Caco-2 (cell line): ENCODE measurements at regions not wholly inside any gene's neighbourhood (a gene's known extent, or its start where the extent isn't known, plus 50 kb on each side); places are given as distances from the start of the nearest gene placed in this dataset.
A peak's percentile ranks its signal among the peaks of the same experiment; 100 is the strongest.

Experiments
- BruUV-seq: library from RNA; stranded (reverse); fragments of 400-500 nt; replicated peaks from 2 replicates; lab custom pipeline; 2021; lab: Mats Ljungman, UMichigan
- CTCF ChIA-PET: fragments of 300-600 bp; sonication (Branson Sonifier 250); formaldehyde crosslinking; loops from one replicate; lab custom pipeline; 2022; ENCODE audit warnings: antibody characterized with exemption; lab: Charles Lee
- POLR2A ChIA-PET: fragments of 300-600 bp; sonication (Branson Sonifier 250); formaldehyde crosslinking; loops from one replicate; lab custom pipeline; 2022; ENCODE audit warnings: antibody characterized with exemption; lab: Charles Lee
- DNase-seq, 2 experiments: peaks; one replicate each; pipeline versions ENCODE4 v3.0.0 to v3.0.0-alpha.2; 2020 to 2022
- H3K27me3 ChIP-seq: replicated peaks from 2 replicates; pipeline ENCODE4 v1.6.0; 2011; ENCODE audit warnings: low read length; ENCODE audit not compliant: control insufficient read depth, insufficient read depth
- H3K36me3 ChIP-seq: 2 replicates; pipeline ENCODE4 v1.5.1; 2011; ENCODE audit warnings: low read length; ENCODE audit not compliant: control insufficient read depth, insufficient read depth
- H3K4me1 ChIP-seq: fragments of 250-450 bp; sonication (Bioruptor Pico); 2 replicates; pipeline ENCODE4 v1.5.1; 2020; ENCODE audit warnings: mild to moderate bottlenecking
- H3K4me3 ChIP-seq: 2 replicates; pipeline ENCODE4 v1.5.1; 2011; ENCODE audit warnings: low read depth, mild to moderate bottlenecking, control low read depth, low read length
- H3K9me3 ChIP-seq: fragments of 250-450 bp; sonication (Bioruptor Pico); 2 replicates; pipeline ENCODE4 v1.5.1; 2020; ENCODE audit warnings: mild to moderate bottlenecking, moderate library complexity
- H3K27ac Mint-ChIP-seq: one replicate; pipeline ENCODE4 v1.8.0; 2022; ENCODE audit warnings: mixed read lengths; ENCODE audit not compliant: unreplicated experiment
- H3K27me3 Mint-ChIP-seq: one replicate; pipeline ENCODE4 v1.8.0; 2022; ENCODE audit warnings: mixed read lengths; ENCODE audit not compliant: insufficient read depth, unreplicated experiment
- H3K36me3 Mint-ChIP-seq: one replicate; pipeline ENCODE4 v1.8.0; 2022; ENCODE audit warnings: mild to moderate bottlenecking, mixed read lengths; ENCODE audit not compliant: insufficient read depth, unreplicated experiment
- H3K4me1 Mint-ChIP-seq: one replicate; pipeline ENCODE4 v1.8.0; 2022; ENCODE audit warnings: low read depth, mixed read lengths; ENCODE audit not compliant: unreplicated experiment
- H3K4me3 Mint-ChIP-seq: one replicate; pipeline ENCODE4 v1.8.0; 2022; ENCODE audit warnings: mild to moderate bottlenecking, moderate library complexity, mixed read lengths; ENCODE audit not compliant: unreplicated experiment
- H3K9me3 Mint-ChIP-seq: one replicate; pipeline ENCODE4 v1.8.0; 2022; ENCODE audit warnings: mixed read lengths; ENCODE audit not compliant: unreplicated experiment
- intact Hi-C: fragments of 100-400 bp; cut with micrococcal nuclease; formaldehyde crosslinking; loops from one replicate; pipeline ENCODE4 v1.10.0; 2022; ENCODE audit not compliant: unreplicated experiment
- TF ChIP-seq, protein P1 (sequence below), 2 experiments: fragments of 200-600 bp in 1 of 2; IDR thresholded peaks; 1 replicate in 1 of 2; 2 replicates in 1 of 2; pipeline versions ENCODE4 v1.5.1 to v1.8.0; 2011 to 2022; ENCODE audit warnings: antibody characterized with exemption in 1 of 2, control low read depth in 1 of 2, inconsistent platforms in 1 of 2, low read depth in 1 of 2, low read length in 1 of 2, mild to moderate bottlenecking in 1 of 2, moderate library complexity in 1 of 2; ENCODE audit not compliant: insufficient read depth in 1 of 2, severe bottlenecking in 1 of 2, unreplicated experiment in 1 of 2

DNA sequence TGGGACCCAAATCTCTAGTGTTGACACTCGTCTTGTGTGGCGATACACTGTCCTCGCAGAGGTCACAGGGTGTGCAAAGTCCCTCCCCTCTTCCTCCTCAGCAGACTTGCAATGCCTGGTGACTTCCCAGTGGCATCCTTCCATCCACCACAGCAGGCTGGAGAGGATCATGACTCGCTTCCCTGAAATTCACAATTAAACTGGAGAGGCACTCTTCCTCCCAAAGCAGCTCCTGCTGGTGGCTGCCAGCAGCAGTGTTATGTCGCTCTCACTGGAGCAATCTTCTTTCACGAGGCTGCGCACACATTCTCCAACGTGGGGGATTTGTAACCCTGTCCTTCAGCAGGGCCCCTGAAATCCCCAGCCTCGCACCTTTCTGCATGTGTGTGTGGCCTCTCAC lies 145.2 kb upstream of the TMCC3 start:
- Mint-ChIP-seq H3K4me1 (peaks cover 9% of the 10 kb centered on the region), H3K27ac (no peak overlapping the region), H3K36me3 (no peaks in the 10 kb centered on the region), H3K4me3 (no peak overlapping the region), H3K9me3 (no peaks in the 10 kb centered on the region), H3K27me3 (no peaks in the 10 kb centered on the region)
- Histone ChIP-seq H3K36me3 (no peaks in the 10 kb centered on the region), H3K9me3 (no peaks in the 10 kb centered on the region), H3K4me3 (no peak overlapping the region), H3K4me1 (no peaks in the 10 kb centered on the region), H3K27me3 (no peaks in the 10 kb centered on the region)
- DNase-seq = peak in 1 of 2 experiments; percentile 9
- intact Hi-C loops = no loop called here
- TF ChIP-seq, protein P1, sequence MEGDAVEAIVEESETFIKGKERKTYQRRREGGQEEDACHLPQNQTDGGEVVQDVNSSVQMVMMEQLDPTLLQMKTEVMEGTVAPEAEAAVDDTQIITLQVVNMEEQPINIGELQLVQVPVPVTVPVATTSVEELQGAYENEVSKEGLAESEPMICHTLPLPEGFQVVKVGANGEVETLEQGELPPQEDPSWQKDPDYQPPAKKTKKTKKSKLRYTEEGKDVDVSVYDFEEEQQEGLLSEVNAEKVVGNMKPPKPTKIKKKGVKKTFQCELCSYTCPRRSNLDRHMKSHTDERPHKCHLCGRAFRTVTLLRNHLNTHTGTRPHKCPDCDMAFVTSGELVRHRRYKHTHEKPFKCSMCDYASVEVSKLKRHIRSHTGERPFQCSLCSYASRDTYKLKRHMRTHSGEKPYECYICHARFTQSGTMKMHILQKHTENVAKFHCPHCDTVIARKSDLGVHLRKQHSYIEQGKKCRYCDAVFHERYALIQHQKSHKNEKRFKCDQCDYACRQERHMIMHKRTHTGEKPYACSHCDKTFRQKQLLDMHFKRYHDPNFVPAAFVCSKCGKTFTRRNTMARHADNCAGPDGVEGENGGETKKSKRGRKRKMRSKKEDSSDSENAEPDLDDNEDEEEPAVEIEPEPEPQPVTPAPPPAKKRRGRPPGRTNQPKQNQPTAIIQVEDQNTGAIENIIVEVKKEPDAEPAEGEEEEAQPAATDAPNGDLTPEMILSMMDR (IDR thresholded peaks at IDR 0.05; ENCODE audit: insufficient read depth in 1 of 2, low read depth in 1 of 2, low read length in 1 of 2, severe bottlenecking in 1 of 2, unreplicated experiment in 1 of 2) = no peak
- BruUV-seq = no TSS peak
- ChIA-PET CTCF (interaction anchor here (1.2 kb wide), 1 partner anchor 80 kb away, joined by 3 read pairs; no protein-coding TSS in a partner anchor), POLR2A (no interaction called here)

GRCh38 chr12:94795044-94795443 lies 144.7 kb upstream of the TMCC3 start:
- ChIA-PET POLR2A (no interaction called here), CTCF (interaction anchor here (1.2 kb wide), 1 partner anchor 81 kb away, joined by 3 read pairs; no protein-coding TSS in a partner anchor)
- peaks cover 9% of the 10 kb centered on the region for H3K4me1 Mint-ChIP-seq
- no peak overlapping the region for H3K4me3 Mint-ChIP-seq
- no peaks in the 10 kb centered on the region for H3K36me3 ChIP-seq
- H3K27me3 ChIP-seq = no peaks in the 10 kb centered on the region
- no peaks in the 10 kb centered on the region for H3K27me3 Mint-ChIP-seq
- no peak for DNase-seq
- no peaks in the 10 kb centered on the region for H3K36me3 Mint-ChIP-seq
- no peaks in the 10 kb centered on the region for H3K9me3 ChIP-seq
- BruUV-seq = no TSS peak
- H3K9me3 Mint-ChIP-seq = no peaks in the 10 kb centered on the region
- H3K4me1 ChIP-seq = no peaks in the 10 kb centered on the region
- TF ChIP-seq, protein P1 (IDR thresholded peaks at IDR 0.05; ENCODE audit: insufficient read depth in 1 of 2, low read depth in 1 of 2, low read length in 1 of 2, severe bottlenecking in 1 of 2, unreplicated experiment in 1 of 2) = no peak
- intact Hi-C loops = no loop called here
- no peak overlapping the region for H3K27ac Mint-ChIP-seq
- no peak overlapping the region for H3K4me3 ChIP-seq

GRCh38 chr12:94793191-94793595 lies 142.8 kb upstream of the TMCC3 start:
- DNase-seq = no peak
- CTCF ChIA-PET = no interaction called here
- no TSS peak for BruUV-seq
- no peak overlapping the region for H3K4me3 Mint-ChIP-seq
- Histone ChIP-seq H3K36me3 (no peaks in the 10 kb centered on the region), H3K27me3 (no peaks in the 10 kb centered on the region), H3K9me3 (no peaks in the 10 kb centered on the region), H3K4me1 (no peaks in the 10 kb centered on the region), H3K4me3 (no peak overlapping the region)
- peaks cover 9% of the 10 kb centered on the region for H3K4me1 Mint-ChIP-seq
- intact Hi-C loops = no loop called here
- H3K36me3 Mint-ChIP-seq = no peaks in the 10 kb centered on the region
- TF ChIP-seq, protein P1 (IDR thresholded peaks at IDR 0.05; ENCODE audit: insufficient read depth in 1 of 2, low read depth in 1 of 2, low read length in 1 of 2, severe bottlenecking in 1 of 2, unreplicated experiment in 1 of 2) = no peak
- H3K9me3 Mint-ChIP-seq = no peaks in the 10 kb centered on the region
- H3K27me3 Mint-ChIP-seq = no peaks in the 10 kb centered on the region
- POLR2A ChIA-PET = no interaction called here
- no peak overlapping the region for H3K27ac Mint-ChIP-seq
